Colonic mucosa (tissue), 4 donors: ENCODE measurements at regions not wholly inside any gene's neighbourhood (a gene's known extent, or its start where the extent isn't known, plus 50 kb on each side); places are given as distances from the start of the nearest gene placed in this dataset.

Experiments used
- DNase-seq: peaks from one replicate; pipeline ENCODE4 v3.0.0-alpha.2; 2020
- H3K27ac ChIP-seq: fragments of 200-600 bp; one replicate; pipeline ENCODE4 v1.8.0; 2021
- H3K27me3 ChIP-seq: fragments of 200-600 bp; one replicate; pipeline ENCODE4 v1.8.0; 2021
- H3K36me3 ChIP-seq: fragments of 200-600 bp; one replicate; pipeline ENCODE4 v1.8.0; 2021
- H3K4me1 ChIP-seq: fragments of 200-600 bp; one replicate; pipeline ENCODE4 v1.8.0; 2021; ENCODE audit warnings: mild to moderate bottlenecking
- H3K4me3 ChIP-seq: fragments of 200-600 bp; one replicate; pipeline ENCODE4 v1.8.0; 2021
- H3K9ac ChIP-seq, 2 donors: one replicate each; pipeline ENCODE4 v1.7.0; 2013; ENCODE audit warnings: control low read depth in 2 of 2, low read depth in 2 of 2, low read length in 2 of 2
- H3K9me3 ChIP-seq: fragments of 200-600 bp; one replicate; pipeline ENCODE4 v1.8.0; 2021
- intact Hi-C: fragments of 100-400 bp; cut with DNase I; formaldehyde crosslinking; loops from one replicate; pipeline ENCODE4 v1.14.1; 2022
- TF ChIP-seq, protein P1 (sequence below): fragments of 200-600 bp; IDR thresholded peaks from one replicate; pipeline ENCODE4 v1.8.0; 2022; ENCODE audit warnings: antibody characterized with exemption, mild to moderate bottlenecking
- donor health status: healthy.
- donor health status: DM: no; HTN: no; CAD: no.
- donor health status: DM: no; HTN: no; CAD: no.

DNA sequence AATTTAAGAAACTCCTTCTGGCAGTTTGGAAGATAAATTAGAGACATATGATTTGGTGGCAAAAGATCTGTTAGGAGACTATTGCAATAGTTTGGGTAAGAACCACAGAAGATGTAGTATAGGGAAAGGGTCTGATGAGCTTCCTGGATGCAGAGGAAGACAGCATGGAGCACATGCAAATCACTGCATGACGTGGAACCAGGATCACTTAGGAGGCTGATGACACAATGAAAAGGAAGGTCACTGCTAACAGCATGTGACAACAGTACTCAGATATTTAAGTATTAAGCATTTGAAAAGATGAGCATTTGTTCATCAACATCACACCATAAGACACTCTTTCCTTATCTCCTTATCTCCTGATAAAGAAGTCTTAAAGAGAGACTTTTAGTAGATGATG is 167.8 kb upstream of the LDB2 start:
- H3K27me3 ChIP-seq: no peaks in the 10 kb centered on the region
- no peak overlapping the region for H3K9ac ChIP-seq
- H3K36me3 ChIP-seq: no peaks in the 10 kb centered on the region
- TF ChIP-seq, protein P1, sequence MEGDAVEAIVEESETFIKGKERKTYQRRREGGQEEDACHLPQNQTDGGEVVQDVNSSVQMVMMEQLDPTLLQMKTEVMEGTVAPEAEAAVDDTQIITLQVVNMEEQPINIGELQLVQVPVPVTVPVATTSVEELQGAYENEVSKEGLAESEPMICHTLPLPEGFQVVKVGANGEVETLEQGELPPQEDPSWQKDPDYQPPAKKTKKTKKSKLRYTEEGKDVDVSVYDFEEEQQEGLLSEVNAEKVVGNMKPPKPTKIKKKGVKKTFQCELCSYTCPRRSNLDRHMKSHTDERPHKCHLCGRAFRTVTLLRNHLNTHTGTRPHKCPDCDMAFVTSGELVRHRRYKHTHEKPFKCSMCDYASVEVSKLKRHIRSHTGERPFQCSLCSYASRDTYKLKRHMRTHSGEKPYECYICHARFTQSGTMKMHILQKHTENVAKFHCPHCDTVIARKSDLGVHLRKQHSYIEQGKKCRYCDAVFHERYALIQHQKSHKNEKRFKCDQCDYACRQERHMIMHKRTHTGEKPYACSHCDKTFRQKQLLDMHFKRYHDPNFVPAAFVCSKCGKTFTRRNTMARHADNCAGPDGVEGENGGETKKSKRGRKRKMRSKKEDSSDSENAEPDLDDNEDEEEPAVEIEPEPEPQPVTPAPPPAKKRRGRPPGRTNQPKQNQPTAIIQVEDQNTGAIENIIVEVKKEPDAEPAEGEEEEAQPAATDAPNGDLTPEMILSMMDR: no peak
- no peak overlapping the region for H3K4me3 ChIP-seq
- no peaks in the 10 kb centered on the region for H3K4me1 ChIP-seq
- no peaks in the 10 kb centered on the region for H3K9me3 ChIP-seq
- no peak for DNase-seq
- no peak overlapping the region for H3K27ac ChIP-seq
- intact Hi-C loops: no loop called here

DNA sequence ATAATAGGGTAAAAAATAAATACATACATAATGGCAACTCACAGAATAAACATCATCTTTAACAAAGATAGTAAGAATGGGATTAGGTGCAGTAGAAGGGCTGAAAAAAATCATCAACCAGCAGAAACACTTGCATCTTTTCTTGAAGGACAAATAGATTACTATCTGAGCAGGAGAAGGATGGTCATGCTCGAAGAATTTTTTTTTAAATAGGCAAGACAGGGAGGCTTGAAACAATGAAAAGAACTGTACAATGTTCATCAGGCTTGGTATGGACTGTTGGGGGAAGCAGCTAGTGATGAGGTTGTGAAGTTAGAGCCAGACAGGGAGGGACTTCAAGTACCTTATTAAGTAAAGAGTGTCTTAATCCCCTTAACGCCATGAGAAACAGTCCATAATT is 167.4 kb upstream of the LDB2 start:
- Histone ChIP-seq H3K36me3 (no peaks in the 10 kb centered on the region), H3K9ac (no peak overlapping the region), H3K27ac (no peak overlapping the region), H3K4me1 (no peaks in the 10 kb centered on the region), H3K4me3 (no peak overlapping the region), H3K9me3 (no peaks in the 10 kb centered on the region), H3K27me3 (no peaks in the 10 kb centered on the region)
- intact Hi-C loops: no loop called here
- DNase-seq: no peak
- TF ChIP-seq, protein P1: no peak

- Histone ChIP-seq H3K4me3 (no peak overlapping the region), H3K9me3 (no peaks in the 10 kb centered on the region), H3K36me3 (no peaks in the 10 kb centered on the region), H3K4me1 (no peaks in the 10 kb centered on the region), H3K27me3 (no peaks in the 10 kb centered on the region), H3K27ac (no peak overlapping the region), H3K9ac (no peak overlapping the region)
- DNase-seq: no peak
- TF ChIP-seq, protein P1: no peak
- intact Hi-C loops: no loop called here
Measured at GRCh38 chr4:17064959-17065358, 166.5 kb upstream of the LDB2 start.

DNA sequence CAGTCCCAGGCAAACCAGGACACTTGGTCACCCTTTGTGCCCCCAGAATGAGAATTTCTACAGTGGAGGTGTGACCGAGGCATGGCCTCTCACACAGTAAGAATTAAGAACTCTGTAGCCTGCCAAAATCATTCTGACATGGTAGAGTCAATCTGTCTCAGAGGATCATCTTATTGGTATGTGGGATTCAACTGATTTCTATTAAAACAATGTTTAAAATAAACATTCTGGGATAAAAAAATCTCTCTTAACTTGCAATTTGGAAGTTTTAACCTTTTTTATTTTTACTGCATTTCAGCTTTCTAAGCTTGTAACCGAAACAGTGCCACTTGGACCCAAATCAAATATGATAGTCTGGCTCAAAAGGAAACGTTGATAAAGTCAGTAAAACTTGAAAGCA is 165.4 kb upstream of the LDB2 start:
- Histone ChIP-seq H3K9ac (no peak overlapping the region), H3K36me3 (no peaks in the 10 kb centered on the region), H3K27me3 (no peaks in the 10 kb centered on the region), H3K27ac (no peak overlapping the region), H3K4me3 (no peak overlapping the region), H3K4me1 (no peaks in the 10 kb centered on the region), H3K9me3 (no peaks in the 10 kb centered on the region)
- TF ChIP-seq, protein P1: no peak
- intact Hi-C loops: no loop called here
- DNase-seq: no peak

DNA sequence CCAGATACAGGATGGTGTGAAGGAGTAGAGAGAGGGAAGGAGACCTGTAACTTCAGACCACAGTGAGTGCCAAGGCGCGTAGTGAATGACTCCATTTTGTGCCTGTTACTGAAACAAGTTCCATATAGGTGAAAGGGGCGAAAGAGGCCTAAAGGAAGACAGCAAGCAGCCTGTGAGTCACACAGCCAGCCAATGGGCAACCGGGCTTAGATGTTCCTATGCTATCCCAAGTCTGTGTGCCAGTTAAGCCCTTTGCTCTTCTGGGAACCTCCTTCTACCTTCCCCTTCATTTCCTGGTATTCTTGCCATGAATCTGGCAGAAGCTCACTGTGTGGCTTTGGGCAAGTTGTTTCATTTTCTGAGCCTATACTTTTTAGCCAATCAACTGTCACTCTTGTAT is 161.8 kb upstream of the LDB2 start:
- Histone ChIP-seq H3K36me3 (no peaks in the 10 kb centered on the region), H3K9me3 (no peaks in the 10 kb centered on the region), H3K4me3 (no peak overlapping the region), H3K27ac (no peak overlapping the region), H3K27me3 (no peaks in the 10 kb centered on the region), H3K4me1 (no peaks in the 10 kb centered on the region), H3K9ac (no peak overlapping the region)
- intact Hi-C loops: no loop called here
- TF ChIP-seq, protein P1: no peak
- no peak for DNase-seq
